Mesendoderm (in vitro differentiated cells): ENCODE measurements at regions not wholly inside any gene's neighbourhood (a gene's known extent, or its start where the extent isn't known, plus 50 kb on each side); places are given as distances from the start of the nearest gene placed in this dataset.
"Not testable (repeated sequence)": the region's sequence is repeated elsewhere in the genome, so short reads cannot be mapped to it uniquely, and the experiment has no call there.

Source experiments
- DNase-seq: peaks from one replicate; pipeline ENCODE4 v3.0.0; 2013
- H2AK5ac ChIP-seq: 2 replicates; pipeline ENCODE4 v1.6.1; 2013; ENCODE audit warnings: low read length, inconsistent platforms
- H2BK120ac ChIP-seq: 2 replicates; pipeline ENCODE4 v1.6.1; 2013; ENCODE audit warnings: low read depth, mild to moderate bottlenecking, low read length, moderate library complexity, mixed read lengths
- H2BK15ac ChIP-seq: replicated peaks from 2 replicates; pipeline ENCODE4 v1.6.1; 2013; ENCODE audit warnings: low read depth, mild to moderate bottlenecking, moderate library complexity
- H2BK5ac ChIP-seq: 2 replicates; pipeline ENCODE4 v1.6.1; 2013; ENCODE audit warnings: low read length, inconsistent platforms
- H3K18ac ChIP-seq: 2 replicates; pipeline ENCODE4 v1.6.1; 2013; ENCODE audit warnings: mild to moderate bottlenecking, low read length, mixed read lengths
- H3K23ac ChIP-seq: one replicate; pipeline ENCODE4 v1.6.1; 2013; ENCODE audit warnings: low read length
- H3K27ac ChIP-seq: 2 replicates; pipeline ENCODE4 v1.5.1; 2013; ENCODE audit warnings: low read depth, mild to moderate bottlenecking, inconsistent platforms, low read length, moderate library complexity
- H3K27me3 ChIP-seq: 2 replicates; pipeline ENCODE4 v1.6.1; 2013; ENCODE audit warnings: low read length, control low read depth, mild to moderate bottlenecking, inconsistent platforms; ENCODE audit not compliant: insufficient read depth, poor library complexity
- H3K36me3 ChIP-seq: 2 replicates; pipeline ENCODE4 v1.6.1; 2013; ENCODE audit warnings: low read length, inconsistent platforms; ENCODE audit not compliant: control insufficient read depth, insufficient read depth
- H3K4ac ChIP-seq: one replicate; pipeline ENCODE4 v1.6.1; 2013; ENCODE audit warnings: low read depth, mild to moderate bottlenecking, low read length, moderate library complexity
- H3K4me1 ChIP-seq: 2 replicates; pipeline ENCODE4 v1.6.1; 2013; ENCODE audit warnings: low read depth, low read length, inconsistent platforms; ENCODE audit not compliant: control insufficient read depth
- H3K4me2 ChIP-seq: 2 replicates; pipeline ENCODE4 v1.6.1; 2013; ENCODE audit warnings: low read length
- H3K4me3 ChIP-seq: 2 replicates; pipeline ENCODE4 v1.5.1; 2013; ENCODE audit warnings: mild to moderate bottlenecking, low read length
- H3K56ac ChIP-seq: one replicate; pipeline ENCODE4 v1.6.1; 2013; ENCODE audit warnings: low read length
- H3K79me1 ChIP-seq: 2 replicates; pipeline ENCODE4 v1.6.1; 2013; ENCODE audit warnings: low read length, inconsistent platforms
- H3K79me2 ChIP-seq: 2 replicates; pipeline ENCODE4 v1.6.1; 2013; ENCODE audit warnings: mild to moderate bottlenecking, low read length; ENCODE audit not compliant: control insufficient read depth, insufficient read depth
- H3K9ac ChIP-seq: 2 replicates; pipeline ENCODE4 v1.6.1; 2013; ENCODE audit warnings: low read length, inconsistent platforms
- H4K5ac ChIP-seq: one replicate; pipeline ENCODE4 v1.6.1; 2013; ENCODE audit warnings: low read length
- H4K8ac ChIP-seq: one replicate; pipeline ENCODE4 v1.6.1; 2013; ENCODE audit warnings: low read depth, mild to moderate bottlenecking, control low read depth, low read length, moderate library complexity
- WGBS: extraction: QIAGEN DNeasy Blood & Tissue Kit; methylation state at CpG from one replicate; pipeline ENCODE4 v1.1.7; 2013; ENCODE audit warnings: low lambda C conversion rate, missing lambda C conversion rate; ENCODE audit not compliant: insufficient coverage; ENCODE audit errors: extremely low coverage; 5-methylcytosine and 5-hydroxymethylcytosine counted together

DNA sequence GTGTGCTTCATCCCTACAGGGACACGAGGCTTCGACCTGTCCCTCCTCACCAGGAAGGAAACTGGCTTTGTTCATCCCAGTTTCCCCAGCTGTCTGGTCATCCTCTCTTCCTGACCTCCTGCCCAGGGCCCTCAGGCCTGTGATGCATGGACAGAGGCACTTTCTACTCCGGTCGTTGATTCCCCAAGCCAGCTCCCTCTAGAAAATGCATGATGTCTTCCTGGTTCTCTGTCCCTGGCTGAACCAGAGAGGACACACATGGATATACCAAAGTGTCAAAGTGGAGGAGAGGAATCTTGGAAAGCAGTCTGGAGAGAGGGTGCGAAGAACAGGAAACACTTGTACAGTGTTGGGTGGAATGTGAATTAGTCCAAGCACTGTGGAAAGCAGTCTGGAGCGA lies 501.4 kb downstream of the TMEM121 start:
- not testable (repeated sequence) for H3K9ac ChIP-seq, DNase-seq, H4K8ac ChIP-seq, H3K27ac ChIP-seq, H3K23ac ChIP-seq, H3K56ac ChIP-seq, H2BK120ac ChIP-seq, H3K4me3 ChIP-seq, H3K79me1 ChIP-seq, H3K4me2 ChIP-seq, H3K4ac ChIP-seq, H2BK15ac ChIP-seq, H4K5ac ChIP-seq, H2AK5ac ChIP-seq, H3K18ac ChIP-seq, H3K36me3 ChIP-seq, H3K79me2 ChIP-seq, H3K27me3 ChIP-seq, H2BK5ac ChIP-seq, H3K4me1 ChIP-seq
- WGBS: no CpG with 5 or more reads among the region's 6 CpGs

- no peaks in the 10 kb centered on the region for H3K79me2 ChIP-seq
- H3K18ac ChIP-seq: no peak overlapping the region
- H3K27me3 ChIP-seq: no peaks in the 10 kb centered on the region
- H4K5ac ChIP-seq: no peak overlapping the region
- no peak for DNase-seq
- H3K23ac ChIP-seq: no peak overlapping the region
- no peak overlapping the region for H2BK15ac ChIP-seq
- no peak overlapping the region for H3K27ac ChIP-seq
- no peak overlapping the region for H2AK5ac ChIP-seq
- no peaks in the 10 kb centered on the region for H3K4me1 ChIP-seq
- no peak overlapping the region for H3K9ac ChIP-seq
- no peak overlapping the region for H3K4me2 ChIP-seq
- H3K36me3 ChIP-seq: no peaks in the 10 kb centered on the region
- H4K8ac ChIP-seq: no peak overlapping the region
- H3K4me3 ChIP-seq: no peak overlapping the region
- WGBS: no CpG with 5 or more reads among the region's 4 CpGs
- H3K56ac ChIP-seq: no peak overlapping the region
- H3K79me1 ChIP-seq: no peaks in the 10 kb centered on the region
- no peak overlapping the region for H2BK120ac ChIP-seq
- H2BK5ac ChIP-seq: no peak overlapping the region
- H3K4ac ChIP-seq: no peak overlapping the region
Measured at GRCh38 chr14:106029959-106030358, 503.6 kb downstream of the TMEM121 start.

GRCh38 chr14:106037380-106037779 lies 511.0 kb downstream of the TMEM121 start:
- no peak for DNase-seq
- no peak overlapping the region for H2BK120ac ChIP-seq
- H3K4me1 ChIP-seq: no peaks in the 10 kb centered on the region
- H2AK5ac ChIP-seq: no peak overlapping the region
- no peak overlapping the region for H3K4ac ChIP-seq
- no peaks in the 10 kb centered on the region for H3K79me1 ChIP-seq
- no peak overlapping the region for H3K9ac ChIP-seq
- H4K8ac ChIP-seq: no peak overlapping the region
- no peak overlapping the region for H3K23ac ChIP-seq
- WGBS: 100% methylated on average over 2 of the region's 6 CpGs
- H3K56ac ChIP-seq: no peak overlapping the region
- H3K27ac ChIP-seq: no peak overlapping the region
- no peak overlapping the region for H4K5ac ChIP-seq
- no peak overlapping the region for H2BK15ac ChIP-seq
- no peak overlapping the region for H3K18ac ChIP-seq
- H3K79me2 ChIP-seq: no peaks in the 10 kb centered on the region
- no peak overlapping the region for H3K4me2 ChIP-seq
- no peaks in the 10 kb centered on the region for H3K27me3 ChIP-seq
- no peak overlapping the region for H3K4me3 ChIP-seq
- no peak overlapping the region for H2BK5ac ChIP-seq
- H3K36me3 ChIP-seq: no peaks in the 10 kb centered on the region

DNA sequence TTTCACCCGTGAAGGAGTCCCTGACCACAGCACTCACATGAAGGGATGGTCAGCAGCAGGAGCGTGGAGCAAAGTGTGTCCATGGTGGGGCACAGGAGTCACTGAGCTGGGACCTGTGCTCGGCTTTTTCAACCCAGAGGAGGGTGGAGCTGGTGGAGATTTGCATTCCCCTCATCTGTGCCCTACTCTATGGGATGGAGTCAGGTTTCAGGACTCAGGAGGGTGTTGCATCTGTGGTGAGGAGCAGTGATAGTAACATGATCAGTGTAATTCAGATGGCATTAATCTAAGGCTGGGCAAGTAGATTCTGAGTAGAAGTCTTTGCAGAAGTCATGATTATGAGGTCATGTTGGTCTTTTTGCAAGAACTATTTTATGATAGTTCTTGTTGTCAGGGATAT lies 511.9 kb downstream of the TMEM121 start:
- no peaks in the 10 kb centered on the region for H3K79me1 ChIP-seq
- no peak overlapping the region for H3K9ac ChIP-seq
- WGBS: no CpG with 5 or more reads among the region's 3 CpGs
- no peaks in the 10 kb centered on the region for H3K36me3 ChIP-seq
- no peak for DNase-seq
- no peaks in the 10 kb centered on the region for H3K4me1 ChIP-seq
- H2BK5ac ChIP-seq: no peak overlapping the region
- no peak overlapping the region for H2AK5ac ChIP-seq
- H2BK120ac ChIP-seq: no peak overlapping the region
- H3K4ac ChIP-seq: no peak overlapping the region
- H3K56ac ChIP-seq: no peak overlapping the region
- H3K4me3 ChIP-seq: no peak overlapping the region
- no peaks in the 10 kb centered on the region for H3K27me3 ChIP-seq
- no peak overlapping the region for H2BK15ac ChIP-seq
- H3K23ac ChIP-seq: no peak overlapping the region
- no peak overlapping the region for H3K18ac ChIP-seq
- no peak overlapping the region for H4K8ac ChIP-seq
- H3K27ac ChIP-seq: no peak overlapping the region
- no peaks in the 10 kb centered on the region for H3K79me2 ChIP-seq
- no peak overlapping the region for H4K5ac ChIP-seq
- H3K4me2 ChIP-seq: no peak overlapping the region

DNA sequence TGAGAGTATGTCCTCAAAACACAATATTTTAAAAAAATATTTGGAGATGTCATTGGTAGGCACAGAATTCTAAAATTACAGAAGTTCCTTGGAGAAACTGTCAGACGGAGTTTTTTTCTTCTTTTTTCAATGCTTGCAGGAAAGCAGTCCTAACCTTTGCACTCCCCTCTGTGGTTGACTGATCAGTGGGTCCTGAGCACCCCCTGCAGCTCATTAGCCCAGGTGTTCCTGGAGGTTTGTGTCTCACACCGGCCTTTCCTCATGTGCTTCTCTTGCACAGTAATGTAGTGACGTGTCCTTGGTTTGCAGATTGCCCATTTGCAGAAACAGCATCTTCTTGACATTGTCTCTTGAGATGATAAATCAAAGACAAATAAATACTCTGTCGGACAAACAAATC lies 513.0 kb downstream of the TMEM121 start:
- no peak overlapping the region for H4K8ac ChIP-seq
- no peak overlapping the region for H2BK120ac ChIP-seq
- H3K56ac ChIP-seq: no peak overlapping the region
- H3K79me1 ChIP-seq: no peaks in the 10 kb centered on the region
- no peak overlapping the region for H2BK15ac ChIP-seq
- no peak overlapping the region for H4K5ac ChIP-seq
- H3K27ac ChIP-seq: no peak overlapping the region
- no peak overlapping the region for H3K18ac ChIP-seq
- H2AK5ac ChIP-seq: no peak overlapping the region
- H3K4me3 ChIP-seq: no peak overlapping the region
- no peaks in the 10 kb centered on the region for H3K4me1 ChIP-seq
- DNase-seq: no peak
- H3K27me3 ChIP-seq: no peaks in the 10 kb centered on the region
- H2BK5ac ChIP-seq: no peak overlapping the region
- H3K36me3 ChIP-seq: no peaks in the 10 kb centered on the region
- no peak overlapping the region for H3K9ac ChIP-seq
- no CpG with 5 or more reads among the region's 4 CpGs for WGBS
- no peaks in the 10 kb centered on the region for H3K79me2 ChIP-seq
- no peak overlapping the region for H3K23ac ChIP-seq
- H3K4ac ChIP-seq: no peak overlapping the region
- no peak overlapping the region for H3K4me2 ChIP-seq

GRCh38 chr14:106044515-106044914 lies 518.1 kb downstream of the TMEM121 start:
- no peaks in the 10 kb centered on the region for H3K79me2 ChIP-seq
- no peak overlapping the region for H2BK15ac ChIP-seq
- DNase-seq: no peak
- H3K4me3 ChIP-seq: no peak overlapping the region
- no peak overlapping the region for H3K18ac ChIP-seq
- no peak overlapping the region for H2BK5ac ChIP-seq
- no peak overlapping the region for H3K4me2 ChIP-seq
- no peaks in the 10 kb centered on the region for H3K79me1 ChIP-seq
- no peak overlapping the region for H2AK5ac ChIP-seq
- H4K8ac ChIP-seq: no peak overlapping the region
- no peak overlapping the region for H3K27ac ChIP-seq
- no peaks in the 10 kb centered on the region for H3K4me1 ChIP-seq
- H2BK120ac ChIP-seq: no peak overlapping the region
- WGBS: no CpG with 5 or more reads among the region's 4 CpGs
- H3K27me3 ChIP-seq: no peaks in the 10 kb centered on the region
- H3K4ac ChIP-seq: no peak overlapping the region
- no peaks in the 10 kb centered on the region for H3K36me3 ChIP-seq
- no peak overlapping the region for H4K5ac ChIP-seq
- H3K9ac ChIP-seq: no peak overlapping the region
- no peak overlapping the region for H3K23ac ChIP-seq
- H3K56ac ChIP-seq: no peak overlapping the region
